Chondrocyte (in vitro differentiated cells): ENCODE measurements at regions not wholly inside any gene's neighbourhood (a gene's known extent, or its start where the extent isn't known, plus 50 kb on each side); places are given as distances from the start of the nearest gene placed in this dataset.

Source experiments
- DNase-seq: peaks from one replicate; pipeline ENCODE4 v3.0.0; 2021; ENCODE audit warnings: mixed read lengths, low spot score
- H3K27ac Mint-ChIP-seq: one replicate; pipeline ENCODE4 v1.8.0; 2021; ENCODE audit warnings: mild to moderate bottlenecking, moderate library complexity, mixed read lengths; ENCODE audit not compliant: unreplicated experiment
- H3K27me3 Mint-ChIP-seq: 2 replicates; pipeline ENCODE4 v1.8.0; 2021; ENCODE audit warnings: low read depth, mixed read lengths
- H3K36me3 Mint-ChIP-seq: 2 replicates; pipeline ENCODE4 v1.8.0; 2021; ENCODE audit warnings: low read depth, mixed read lengths
- H3K4me1 Mint-ChIP-seq: 2 replicates; pipeline ENCODE4 v1.8.0; 2021; ENCODE audit warnings: low read depth, mild to moderate bottlenecking, mixed read lengths
- H3K4me3 Mint-ChIP-seq: one replicate; pipeline ENCODE4 v1.8.0; 2021; ENCODE audit warnings: mild to moderate bottlenecking, moderate library complexity, mixed read lengths; ENCODE audit not compliant: unreplicated experiment
- H3K9me3 Mint-ChIP-seq: 2 replicates; pipeline ENCODE4 v1.8.0; 2021; ENCODE audit warnings: low read depth, mixed read lengths
- TF ChIP-seq, protein P1 (sequence below): fragments of 200-600 bp; sonication (generic); IDR thresholded peaks from 2 replicates; pipeline ENCODE4 v1.5.0; 2021; ENCODE audit warnings: antibody characterized with exemption, mild to moderate bottlenecking, moderate library complexity

DNA sequence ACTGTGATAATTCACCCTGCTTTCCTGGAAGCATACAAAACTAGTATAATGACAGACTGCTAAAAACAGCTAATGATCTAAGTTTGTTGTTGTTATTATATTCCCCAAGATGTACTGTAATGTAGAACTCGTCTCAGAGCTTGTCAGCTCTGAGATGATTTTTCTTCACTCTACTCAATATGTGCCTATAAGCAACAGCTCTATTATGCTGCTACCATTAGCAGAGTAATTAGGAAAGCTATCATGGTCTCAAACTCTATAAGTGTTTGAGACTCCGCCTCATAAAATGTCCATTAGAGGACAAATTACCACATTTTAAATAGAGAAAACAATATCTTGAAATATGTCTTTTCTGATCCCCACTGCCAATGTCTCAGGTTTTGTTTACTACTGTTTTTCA, 476.5 kb upstream of the PCDH15 start:
- no peak for DNase-seq
- Mint-ChIP-seq H3K27me3 (peaks cover 7% of the 10 kb centered on the region), H3K27ac (no peak overlapping the region), H3K9me3 (no peaks in the 10 kb centered on the region), H3K4me1 (no peaks in the 10 kb centered on the region), H3K36me3 (no peaks in the 10 kb centered on the region), H3K4me3 (no peak overlapping the region)
- TF ChIP-seq, protein P1, sequence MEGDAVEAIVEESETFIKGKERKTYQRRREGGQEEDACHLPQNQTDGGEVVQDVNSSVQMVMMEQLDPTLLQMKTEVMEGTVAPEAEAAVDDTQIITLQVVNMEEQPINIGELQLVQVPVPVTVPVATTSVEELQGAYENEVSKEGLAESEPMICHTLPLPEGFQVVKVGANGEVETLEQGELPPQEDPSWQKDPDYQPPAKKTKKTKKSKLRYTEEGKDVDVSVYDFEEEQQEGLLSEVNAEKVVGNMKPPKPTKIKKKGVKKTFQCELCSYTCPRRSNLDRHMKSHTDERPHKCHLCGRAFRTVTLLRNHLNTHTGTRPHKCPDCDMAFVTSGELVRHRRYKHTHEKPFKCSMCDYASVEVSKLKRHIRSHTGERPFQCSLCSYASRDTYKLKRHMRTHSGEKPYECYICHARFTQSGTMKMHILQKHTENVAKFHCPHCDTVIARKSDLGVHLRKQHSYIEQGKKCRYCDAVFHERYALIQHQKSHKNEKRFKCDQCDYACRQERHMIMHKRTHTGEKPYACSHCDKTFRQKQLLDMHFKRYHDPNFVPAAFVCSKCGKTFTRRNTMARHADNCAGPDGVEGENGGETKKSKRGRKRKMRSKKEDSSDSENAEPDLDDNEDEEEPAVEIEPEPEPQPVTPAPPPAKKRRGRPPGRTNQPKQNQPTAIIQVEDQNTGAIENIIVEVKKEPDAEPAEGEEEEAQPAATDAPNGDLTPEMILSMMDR: no peak

DNA sequence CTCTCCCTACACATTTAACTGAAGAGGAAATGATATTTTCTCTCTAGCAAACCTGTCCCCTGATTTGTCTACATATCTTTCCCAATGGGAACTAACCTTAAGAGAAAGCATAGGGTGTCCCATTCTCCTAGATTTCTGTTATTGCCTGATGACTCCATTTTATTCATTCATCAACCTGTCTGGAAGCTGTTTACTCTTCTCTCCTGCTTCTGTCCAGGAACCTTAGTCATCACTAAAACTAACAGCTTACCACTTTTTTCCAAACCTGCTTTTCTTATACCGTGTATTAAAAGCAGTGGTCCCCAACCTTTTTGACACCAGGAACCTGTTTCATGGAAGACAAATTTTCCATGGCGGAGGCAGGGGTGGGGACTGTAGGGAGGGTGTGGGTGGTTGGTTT, 473.3 kb upstream of the PCDH15 start:
- DNase-seq: no peak
- H3K9me3 Mint-ChIP-seq: no peaks in the 10 kb centered on the region
- no peak overlapping the region for H3K27ac Mint-ChIP-seq
- H3K4me1 Mint-ChIP-seq: no peaks in the 10 kb centered on the region
- peaks cover 11% of the 10 kb centered on the region for H3K27me3 Mint-ChIP-seq
- no peaks in the 10 kb centered on the region for H3K36me3 Mint-ChIP-seq
- TF ChIP-seq, protein P1: no peak
- no peak overlapping the region for H3K4me3 Mint-ChIP-seq

DNA sequence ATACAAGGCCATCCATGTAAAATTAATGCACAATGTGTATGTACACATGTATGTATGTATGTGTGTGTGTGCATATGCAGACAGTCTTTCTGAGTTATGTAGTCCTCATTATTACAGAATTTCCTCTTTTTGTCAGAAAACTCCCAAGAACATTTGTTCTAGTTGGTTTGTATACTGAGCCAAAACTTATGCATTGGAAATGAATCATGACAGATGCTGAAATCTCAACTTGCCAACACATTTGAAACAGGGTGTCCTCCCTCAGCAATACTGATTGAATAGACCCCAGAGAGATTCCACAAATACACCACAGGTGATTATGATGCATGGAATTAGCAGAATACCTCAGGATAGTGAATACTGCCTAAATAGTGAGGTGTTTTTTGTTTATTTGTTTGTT, 472.9 kb upstream of the PCDH15 start:
- DNase-seq: no peak
- peaks cover 11% of the 10 kb centered on the region for H3K27me3 Mint-ChIP-seq
- H3K4me1 Mint-ChIP-seq: no peaks in the 10 kb centered on the region
- no peak overlapping the region for H3K27ac Mint-ChIP-seq
- H3K9me3 Mint-ChIP-seq: no peaks in the 10 kb centered on the region
- H3K36me3 Mint-ChIP-seq: no peaks in the 10 kb centered on the region
- TF ChIP-seq, protein P1: no peak
- H3K4me3 Mint-ChIP-seq: no peak overlapping the region

DNA sequence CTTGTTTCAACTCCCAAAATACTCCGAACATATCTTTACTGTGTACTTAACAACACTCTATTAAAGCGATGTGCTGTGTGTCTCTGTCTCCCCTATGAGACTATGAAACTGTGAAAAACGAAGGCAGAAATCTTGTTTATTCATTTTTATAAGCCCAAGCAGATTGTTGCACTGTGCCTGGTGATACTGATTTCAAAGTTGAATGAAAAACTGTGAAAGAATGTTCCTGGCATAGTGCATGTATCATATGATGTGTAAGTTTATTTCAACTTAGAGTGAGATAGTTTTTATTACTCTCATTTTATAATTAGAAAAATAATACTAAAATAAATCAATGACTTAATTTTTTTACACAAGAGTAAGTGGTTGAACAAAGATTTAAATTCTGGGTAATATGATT, 471.9 kb upstream of the PCDH15 start:
- H3K27me3 Mint-ChIP-seq: peaks cover 13% of the 10 kb centered on the region
- TF ChIP-seq, protein P1: no peak
- H3K27ac Mint-ChIP-seq: no peak overlapping the region
- no peaks in the 10 kb centered on the region for H3K9me3 Mint-ChIP-seq
- no peak for DNase-seq
- no peaks in the 10 kb centered on the region for H3K4me1 Mint-ChIP-seq
- no peak overlapping the region for H3K4me3 Mint-ChIP-seq
- H3K36me3 Mint-ChIP-seq: no peaks in the 10 kb centered on the region

DNA sequence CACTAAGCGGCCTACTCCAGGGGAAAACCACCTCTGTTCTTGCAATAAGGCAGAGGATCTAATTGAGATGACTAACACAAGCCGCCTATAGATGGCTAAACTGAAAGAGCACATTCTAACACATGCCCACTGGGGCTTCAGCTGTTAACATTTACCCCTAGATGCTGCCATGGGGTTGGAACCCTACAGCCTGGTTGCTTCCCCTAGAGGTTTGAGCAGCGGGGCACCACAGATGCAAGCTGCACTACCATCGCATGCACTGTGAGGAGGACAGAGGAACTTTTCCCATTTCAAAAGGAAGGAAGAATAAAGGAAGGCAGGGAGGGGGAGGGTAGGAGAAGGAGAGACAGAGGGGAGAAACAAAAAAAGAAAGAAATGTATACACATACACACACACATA, 465.8 kb upstream of the PCDH15 start:
- Mint-ChIP-seq H3K27me3 (peaks cover 13% of the 10 kb centered on the region), H3K27ac (no peak overlapping the region), H3K9me3 (no peaks in the 10 kb centered on the region), H3K4me3 (no peak overlapping the region), H3K4me1 (no peaks in the 10 kb centered on the region), H3K36me3 (no peaks in the 10 kb centered on the region)
- DNase-seq: no peak
- TF ChIP-seq, protein P1: no peak
